ENCODE measurements at regions not wholly inside any gene's neighbourhood (a gene's known extent, or its start where the extent isn't known, plus 50 kb on each side); places are given as distances from the start of the nearest gene placed in this dataset.

- TF ChIP-seq GATA3 (IDR thresholded peaks at IDR 0.05; ENCODE audit: borderline replicate concordance) (no peak), RAD21 (conservative IDR thresholded peaks at IDR 0.05 in 1 of 2, IDR thresholded peaks at IDR 0.05 in 1 of 2) (no peak), HES2 (IDR thresholded peaks at IDR 0.05) (no peak)
Observed at GRCh38 chr12:74393272-74393671, 144.4 kb upstream of the ATXN7L3B start.

Measured in A549 (cell line).